Esophagus muscularis mucosa (tissue), 4 donors: ENCODE measurements at regions not wholly inside any gene's neighbourhood (a gene's known extent, or its start where the extent isn't known, plus 50 kb on each side); places are given as distances from the start of the nearest gene placed in this dataset.
"Not testable (repeated sequence)": the region's sequence is repeated elsewhere in the genome, so short reads cannot be mapped to it uniquely, and the experiment has no call there.

Source experiments
- DNase-seq: peaks from one replicate; pipeline ENCODE4 v3.0.0-alpha.2; 2017; ENCODE audit errors: extremely low spot score
- H3K27ac ChIP-seq, 4 donors: fragments of 200-600 bp; sonication (generic); replicated peaks in 1 of 4; 1 replicate in 3 of 4; 2 replicates in 1 of 4; pipeline ENCODE4 v1.5.1; 2016 to 2019; ENCODE audit warnings: mild to moderate bottlenecking in 1 of 4
- H3K27me3 ChIP-seq, 4 donors: fragments of 200-600 bp; sonication (generic); one replicate each; pipeline versions ENCODE4 v1.5.1 to v1.6.0; 2016 to 2019
- H3K36me3 ChIP-seq, 4 donors: fragments of 200-600 bp; sonication (generic); one replicate each; pipeline ENCODE4 v1.5.1; 2016 to 2019
- H3K4me1 ChIP-seq, 4 donors: fragments of 200-600 bp; sonication (generic); one replicate each; pipeline ENCODE4 v1.5.1; 2016 to 2019
- H3K4me3 ChIP-seq, 4 donors: fragments of 200-600 bp; sonication (generic); 1 replicate in 2 of 4; 2 replicates in 2 of 4; pipeline ENCODE4 v1.5.1; 2016 to 2019; ENCODE audit warnings: mild to moderate bottlenecking in 4 of 4, moderate library complexity in 1 of 4
- H3K9me3 ChIP-seq, 4 donors: fragments of 200-600 bp; sonication (generic); 1 replicate in 3 of 4; 2 replicates in 1 of 4; pipeline ENCODE4 v1.5.1; 2016 to 2019
- CTCF ChIP-seq, 3 experiments: fragments of 200-600 bp in 2 of 3; fragments of 450-650 bp in 1 of 3; sonication (generic) in 2 of 3; IDR thresholded peaks; one replicate each; pipeline ENCODE4 v1.5.1; 2017 to 2019; ENCODE audit warnings: antibody characterized with exemption in 3 of 3, mild to moderate bottlenecking in 2 of 3, moderate library complexity in 1 of 3
- EP300 ChIP-seq: sonication (generic); formaldehyde crosslinking; IDR thresholded peaks from one replicate; pipeline ENCODE4 v1.6.1; 2017; ENCODE audit warnings: antibody characterized with exemption
- POLR2A ChIP-seq: fragments of 450-650 bp; IDR thresholded peaks from one replicate; pipeline ENCODE4 v1.6.1; 2017; ENCODE audit warnings: antibody characterized with exemption, moderate library complexity, mild to moderate bottlenecking, low read depth
- POLR2AphosphoS5 ChIP-seq, 2 donors: sonication (generic); formaldehyde crosslinking; IDR thresholded peaks; one replicate each; pipeline ENCODE4 v1.6.1; 2017; ENCODE audit warnings: antibody characterized with exemption in 2 of 2
- WGBS: methylation state at CpG from one replicate; pipeline ENCODE4 v1.1.5; 2018; 5-methylcytosine and 5-hydroxymethylcytosine counted together
- intact Hi-C: fragments of 100-400 bp; cut with DNase I; formaldehyde crosslinking; loops from one replicate; pipeline ENCODE4 v1.15.1; 2023

GRCh38 chr2:83109284-83109683, 1349.8 kb downstream of the SUCLG1 start:
- 77% methylated on average over 1 of the region's 1 CpG for WGBS
- DNase-seq, result no peak
- Histone ChIP-seq H3K27me3 (no peaks in the 10 kb centered on the region), H3K9me3 (no peaks in the 10 kb centered on the region), H3K27ac (no peak overlapping the region), H3K36me3 (no peaks in the 10 kb centered on the region), H3K4me1 (peaks cover 0 to 3% (median under 1%) of the 10 kb centered on the region in 4 donors), H3K4me3 (no peak overlapping the region)
- intact Hi-C loops, result no loop called here
- TF ChIP-seq POLR2AphosphoS5 (IDR thresholded peaks at IDR 0.05), result no peak
- TF ChIP-seq CTCF (IDR thresholded peaks at IDR 0.05), result no peak
- no peak for TF ChIP-seq EP300
- no peak for TF ChIP-seq POLR2A

- H3K4me3 ChIP-seq, result no peak overlapping the region
- H3K27ac ChIP-seq, result no peak overlapping the region
- intact Hi-C loops, result no loop called here
- no peaks in the 10 kb centered on the region for H3K9me3 ChIP-seq
- H3K27me3 ChIP-seq, result no peaks in the 10 kb centered on the region
- H3K4me1 ChIP-seq, result peaks cover 6 to 11% (median 7%) of the 10 kb centered on the region in 4 donors
- DNase-seq, result no peak
- TF ChIP-seq POLR2A, result no peak
- TF ChIP-seq CTCF (IDR thresholded peaks at IDR 0.05), result no peak
- TF ChIP-seq EP300, result no peak
- no peak for TF ChIP-seq POLR2AphosphoS5 (IDR thresholded peaks at IDR 0.05)
- H3K36me3 ChIP-seq, result no peaks in the 10 kb centered on the region
Measured at GRCh38 chr2:83106853-83107252, 1352.2 kb downstream of the SUCLG1 start.

- Histone ChIP-seq H3K9me3 (no peaks in the 10 kb centered on the region), H3K4me1 (peaks cover 6 to 11% (median 7%) of the 10 kb centered on the region in 4 donors), H3K27me3 (no peaks in the 10 kb centered on the region), H3K27ac (no peak overlapping the region), H3K36me3 (no peaks in the 10 kb centered on the region), H3K4me3 (no peak overlapping the region)
- no peak for DNase-seq
- intact Hi-C loops, result no loop called here
- 82% methylated on average over 1 of the region's 1 CpG for WGBS
- no peak for TF ChIP-seq EP300
Measured at GRCh38 chr2:83104202-83104601, 1354.9 kb downstream of the SUCLG1 start.

- intact Hi-C loops, result no loop called here
- H3K4me3 ChIP-seq, result no peak overlapping the region
- H3K9me3 ChIP-seq, result no peaks in the 10 kb centered on the region
- no peak for DNase-seq
- H3K4me1 ChIP-seq, result peaks cover 6 to 11% (median 7%) of the 10 kb centered on the region in 4 donors
- H3K27ac ChIP-seq, result no peak overlapping the region
- WGBS, result 17% methylated on average over 1 of the region's 1 CpG
- H3K36me3 ChIP-seq, result no peaks in the 10 kb centered on the region
- no peaks in the 10 kb centered on the region for H3K27me3 ChIP-seq
- TF ChIP-seq CTCF (IDR thresholded peaks at IDR 0.05) (no peak), EP300 (no peak), POLR2AphosphoS5 (IDR thresholded peaks at IDR 0.05) (no peak), POLR2A (no peak)
Measured at GRCh38 chr2:83103613-83104012, 1355.5 kb downstream of the SUCLG1 start.

- DNase-seq, H3K36me3 ChIP-seq, H3K4me3 ChIP-seq, H3K27ac ChIP-seq, H3K4me1 ChIP-seq, H3K9me3 ChIP-seq, intact Hi-C loops, H3K27me3 ChIP-seq: not testable (repeated sequence)
- 100% methylated on average over 4 of the region's 15 CpGs for WGBS
Measured at GRCh38 chr2:83089051-83089450, 1370.0 kb downstream of the SUCLG1 start.

GRCh38 chr2:83085869-83086268, 1373.2 kb downstream of the SUCLG1 start:
- H3K36me3 ChIP-seq, result no peaks in the 10 kb centered on the region
- 89% methylated on average over 2 of the region's 2 CpGs for WGBS
- H3K4me1 ChIP-seq, result peaks cover 14 to 21% (median 19%) of the 10 kb centered on the region in 4 donors
- no peaks in the 10 kb centered on the region for H3K27me3 ChIP-seq
- no peak overlapping the region for H3K27ac ChIP-seq
- DNase-seq, result no peak
- H3K9me3 ChIP-seq, result no peaks in the 10 kb centered on the region
- TF ChIP-seq POLR2AphosphoS5 (IDR thresholded peaks at IDR 0.05), result no peak
- intact Hi-C loops, result no loop called here
- no peak overlapping the region for H3K4me3 ChIP-seq
